Keratinocyte (primary cell): ENCODE measurements at regions not wholly inside any gene's neighbourhood (a gene's known extent, or its start where the extent isn't known, plus 50 kb on each side); places are given as distances from the start of the nearest gene placed in this dataset.

Experiments used
- DNase-seq: peaks from one replicate; pipeline ENCODE4 v3.0.0-alpha.2; 2011; ENCODE audit warnings: low read depth, missing footprints, low spot score
- FAIRE-seq: peaks from 2 replicates; lab custom pipeline; 2011; peaks lifted over from hg19 to GRCh38; lab: Jason Lieb, UNC
- H2AFZ ChIP-seq: 2 replicates; pipeline ENCODE4 v1.6.0; 2012; ENCODE audit warnings: low read length, control low read depth, inconsistent platforms; ENCODE audit not compliant: control insufficient read depth
- H3K27ac ChIP-seq: 2 replicates; pipeline ENCODE4 v1.5.1; 2011; ENCODE audit warnings: low read length; ENCODE audit not compliant: control insufficient read depth, insufficient read depth
- H3K27me3 ChIP-seq: 3 replicates; pipeline ENCODE4 v1.6.0; 2011; ENCODE audit warnings: low read length; ENCODE audit not compliant: control insufficient read depth, insufficient read depth; ENCODE audit errors: extremely low read depth
- H3K36me3 ChIP-seq, 2 experiments: 2 replicates in 1 of 2; 3 replicates in 1 of 2; pipeline ENCODE4 v1.5.1; 2011; ENCODE audit warnings: low read length in 2 of 2, mild to moderate bottlenecking in 1 of 2; ENCODE audit not compliant: control insufficient read depth in 2 of 2, insufficient read depth in 2 of 2; ENCODE audit errors: extremely low read depth in 1 of 2
- H3K4me1 ChIP-seq: 3 replicates; pipeline ENCODE4 v1.5.1; 2011; ENCODE audit warnings: low read length; ENCODE audit not compliant: control insufficient read depth, insufficient read depth; ENCODE audit errors: extremely low read depth
- H3K4me2 ChIP-seq: 3 replicates; pipeline ENCODE4 v1.6.0; 2011; ENCODE audit warnings: low read depth, low read length; ENCODE audit not compliant: control insufficient read depth, insufficient read depth; ENCODE audit errors: extremely low read depth
- H3K4me3 ChIP-seq, 3 experiments: fragments of 200-600 bp in 1 of 3; sonication (generic) in 1 of 3; 2 replicates in 2 of 3; 3 replicates in 1 of 3; pipeline ENCODE4 v1.5.1; 2011 to 2016; ENCODE audit warnings: low read length in 3 of 3, mild to moderate bottlenecking in 3 of 3, control low read depth in 2 of 3, inconsistent platforms in 1 of 3, low read depth in 1 of 3, mixed read lengths in 1 of 3, mixed run types in 1 of 3, moderate library complexity in 1 of 3; ENCODE audit not compliant: control insufficient read depth in 2 of 3, insufficient read depth in 2 of 3; ENCODE audit errors: extremely low read depth in 1 of 3
- H3K79me2 ChIP-seq: 2 replicates; pipeline ENCODE4 v1.6.0; 2012; ENCODE audit warnings: low read length; ENCODE audit not compliant: control insufficient read depth, insufficient read depth
- H3K9ac ChIP-seq: 3 replicates; pipeline ENCODE4 v1.6.0; 2011; ENCODE audit warnings: low read length; ENCODE audit not compliant: control insufficient read depth, insufficient read depth; ENCODE audit errors: extremely low read depth
- H3K9me1 ChIP-seq: 3 replicates; pipeline ENCODE4 v1.6.0; 2011; ENCODE audit warnings: low read length; ENCODE audit not compliant: control insufficient read depth, insufficient read depth; ENCODE audit errors: extremely low read depth
- H3K9me3 ChIP-seq: 2 replicates; pipeline ENCODE4 v1.5.1; 2012; ENCODE audit warnings: low read depth, low read length; ENCODE audit not compliant: control insufficient read depth
- H4K20me1 ChIP-seq: 3 replicates; pipeline ENCODE4 v1.6.0; 2011; ENCODE audit warnings: low read length; ENCODE audit not compliant: control insufficient read depth, insufficient read depth; ENCODE audit errors: extremely low read depth
- CTCF ChIP-seq, 3 experiments: IDR thresholded peaks in 1 of 3; conservative IDR thresholded peaks in 1 of 3; optimal IDR thresholded peaks in 1 of 3; 2 replicates in 2 of 3; 3 replicates in 1 of 3; pipeline versions ENCODE3 to v1.5.1; 2011; ENCODE audit warnings: low read length in 3 of 3, mild to moderate bottlenecking in 3 of 3, moderate library complexity in 2 of 3, control low read depth in 1 of 3, inconsistent platforms in 1 of 3; ENCODE audit not compliant: insufficient read depth in 2 of 3; ENCODE audit errors: extremely low read depth in 1 of 3
- EZH2 ChIP-seq: IDR thresholded peaks from one replicate; pipeline ENCODE4 v1.6.1; 2012; ENCODE audit warnings: inconsistent platforms, mild to moderate bottlenecking, low read length, moderate library complexity
- dilution Hi-C: fragments of 300-500 bp; cut with MboI; formaldehyde crosslinking; loops from one replicate; pipeline ENCODE4 v1.7.0; 2020; ENCODE audit warnings: low sequenced_read_pairs; ENCODE audit not compliant: extremely low pct_ligation_motif_present

- Histone ChIP-seq H3K36me3 (no peaks in the 10 kb centered on the region), H3K9me1 (no peaks in the 10 kb centered on the region), H3K27me3 (no peaks in the 10 kb centered on the region), H2AFZ (no peak overlapping the region), H3K4me3 (no peak overlapping the region), H3K4me1 (peaks cover 2% of the 10 kb centered on the region), H4K20me1 (no peaks in the 10 kb centered on the region), H3K9ac (no peak overlapping the region), H3K27ac (no peak overlapping the region), H3K79me2 (no peaks in the 10 kb centered on the region), H3K9me3 (no peaks in the 10 kb centered on the region), H3K4me2 (no peak overlapping the region)
- FAIRE-seq: no peak
- TF ChIP-seq CTCF (optimal IDR thresholded peaks at IDR 0.05 in 1 of 3, IDR thresholded peaks at IDR 0.05 in 1 of 3, conservative IDR thresholded peaks at IDR 0.05 in 1 of 3; ENCODE audit: extremely low read depth in 1 of 3, insufficient read depth in 2 of 3, low read length in 3 of 3) (no peak), EZH2 (no peak)
- dilution Hi-C loops: no loop called here
- no peak for DNase-seq
Measured at GRCh38 chr14:65999865-66000264, 486.3 kb upstream of the CCDC196 start.

- Histone ChIP-seq H2AFZ (no peak overlapping the region), H3K79me2 (no peaks in the 10 kb centered on the region), H3K9ac (no peak overlapping the region), H3K4me1 (peaks cover 2% of the 10 kb centered on the region), H3K9me3 (no peaks in the 10 kb centered on the region), H3K4me3 (no peak overlapping the region), H3K27ac (no peak overlapping the region), H3K9me1 (no peaks in the 10 kb centered on the region), H4K20me1 (no peaks in the 10 kb centered on the region), H3K36me3 (no peaks in the 10 kb centered on the region), H3K4me2 (no peak overlapping the region), H3K27me3 (no peaks in the 10 kb centered on the region)
- no peak for FAIRE-seq
- no peak for DNase-seq
- TF ChIP-seq CTCF (optimal IDR thresholded peaks at IDR 0.05 in 1 of 3, IDR thresholded peaks at IDR 0.05 in 1 of 3, conservative IDR thresholded peaks at IDR 0.05 in 1 of 3; ENCODE audit: extremely low read depth in 1 of 3, insufficient read depth in 2 of 3, low read length in 3 of 3) (no peak), EZH2 (no peak)
- dilution Hi-C loops: no loop called here
Measured at GRCh38 chr14:66000766-66001165, 485.4 kb upstream of the CCDC196 start.
